ENCODE measurements at regions not wholly inside any gene's neighbourhood (a gene's known extent, or its start where the extent isn't known, plus 50 kb on each side); places are given as distances from the start of the nearest gene placed in this dataset.

GRCh38 chr2:14284244-14284643 is 348.3 kb upstream of the LRATD1 start:
- no peaks in the 10 kb centered on the region for H3K9me3 Mint-ChIP-seq
- Histone ChIP-seq H3K9me3 (ENCODE audit: low read depth) (no peaks in the 10 kb centered on the region), H3K4me2 (no peak overlapping the region), H3K79me2 (ENCODE audit: low read depth) (no peaks in the 10 kb centered on the region), H3K4me3 (no peak overlapping the region), H3K27me3 (no peaks in the 10 kb centered on the region), H3K4me1 (no peaks in the 10 kb centered on the region), H3K9ac (no peak overlapping the region), H4K20me1 (ENCODE audit: low read depth) (no peaks in the 10 kb centered on the region), H3K27ac (no peak overlapping the region), H2AFZ (replicated peaks) (no peak overlapping the region), H3K36me3 (no peaks in the 10 kb centered on the region), H3F3A (ENCODE audit: low read depth) (no peaks in the 10 kb centered on the region)
- peaks cover 2% of the 10 kb centered on the region for H3K27me3 Mint-ChIP-seq (ENCODE audit: insufficient read depth, low read depth)
- H3K4me1 Mint-ChIP-seq = no peaks in the 10 kb centered on the region
- TF ChIP-seq EZH2 (IDR thresholded peaks at IDR 0.05) = no peak
- no peak for TF ChIP-seq CTCF (IDR thresholded peaks at IDR 0.05)
- TF ChIP-seq EZH2phosphoT487 (IDR thresholded peaks at IDR 0.05) = no peak
- no peak overlapping the region for H3K27ac Mint-ChIP-seq
- H3K4me3 Mint-ChIP-seq = no peak overlapping the region
- DNase-seq (ENCODE audit: low spot score) = no peak
- no peaks in the 10 kb centered on the region for H3K36me3 Mint-ChIP-seq

- no peaks in the 10 kb centered on the region for H3K27me3 ChIP-seq
- no peaks in the 10 kb centered on the region for H3K4me1 Mint-ChIP-seq
- H4K20me1 ChIP-seq (ENCODE audit: low read depth) = no peaks in the 10 kb centered on the region
- no peaks in the 10 kb centered on the region for H3K9me3 ChIP-seq (ENCODE audit: low read depth)
- no peaks in the 10 kb centered on the region for H3K9me3 Mint-ChIP-seq
- H3F3A ChIP-seq (ENCODE audit: low read depth) = no peaks in the 10 kb centered on the region
- H3K27ac Mint-ChIP-seq = no peak overlapping the region
- H3K4me1 ChIP-seq = no peaks in the 10 kb centered on the region
- no peaks in the 10 kb centered on the region for H3K36me3 Mint-ChIP-seq
- no peak overlapping the region for H2AFZ ChIP-seq (replicated peaks)
- no peak overlapping the region for H3K4me3 Mint-ChIP-seq
- H3K4me3 ChIP-seq = no peak overlapping the region
- no peak overlapping the region for H3K27ac ChIP-seq
- no peak for DNase-seq (ENCODE audit: low spot score)
- H3K36me3 ChIP-seq = no peaks in the 10 kb centered on the region
- H3K4me2 ChIP-seq = no peak overlapping the region
- peaks cover 2% of the 10 kb centered on the region for H3K27me3 Mint-ChIP-seq (ENCODE audit: insufficient read depth, low read depth)
- no peaks in the 10 kb centered on the region for H3K79me2 ChIP-seq (ENCODE audit: low read depth)
- TF ChIP-seq EZH2 (IDR thresholded peaks at IDR 0.05) = no peak
- TF ChIP-seq CTCF (IDR thresholded peaks at IDR 0.05) = no peak
- TF ChIP-seq EZH2phosphoT487 (IDR thresholded peaks at IDR 0.05) = no peak
- no peak overlapping the region for H3K9ac ChIP-seq
These were observed 346.7 kb upstream of the LRATD1 start for GRCh38 chr2:14285812-14286211.

- Histone ChIP-seq H3F3A (ENCODE audit: low read depth) (no peaks in the 10 kb centered on the region), H3K4me2 (no peak overlapping the region), H3K79me2 (ENCODE audit: low read depth) (no peaks in the 10 kb centered on the region), H3K27me3 (no peaks in the 10 kb centered on the region), H3K36me3 (no peaks in the 10 kb centered on the region), H3K9ac (no peak overlapping the region), H4K20me1 (ENCODE audit: low read depth) (no peaks in the 10 kb centered on the region), H3K4me1 (no peaks in the 10 kb centered on the region), H3K4me3 (no peak overlapping the region), H3K9me3 (ENCODE audit: low read depth) (no peaks in the 10 kb centered on the region), H3K27ac (no peak overlapping the region), H2AFZ (replicated peaks) (no peak overlapping the region)
- H3K4me1 Mint-ChIP-seq = peaks cover 6% of the 10 kb centered on the region
- no peaks in the 10 kb centered on the region for H3K36me3 Mint-ChIP-seq
- no peak for DNase-seq (ENCODE audit: low spot score)
- peaks cover 2% of the 10 kb centered on the region for H3K27me3 Mint-ChIP-seq (ENCODE audit: insufficient read depth, low read depth)
- TF ChIP-seq CTCF (IDR thresholded peaks at IDR 0.05) (no peak), EZH2phosphoT487 (IDR thresholded peaks at IDR 0.05) (no peak), EZH2 (IDR thresholded peaks at IDR 0.05) (no peak)
- no peak overlapping the region for H3K27ac Mint-ChIP-seq
- no peak overlapping the region for H3K4me3 Mint-ChIP-seq
- no peaks in the 10 kb centered on the region for H3K9me3 Mint-ChIP-seq
These were observed 344.5 kb upstream of the LRATD1 start for GRCh38 chr2:14288016-14288415.

- Histone ChIP-seq H3K27me3 (no peaks in the 10 kb centered on the region), H2AFZ (replicated peaks) (no peak overlapping the region), H4K20me1 (ENCODE audit: low read depth) (no peaks in the 10 kb centered on the region), H3K4me1 (no peaks in the 10 kb centered on the region), H3K4me3 (no peak overlapping the region), H3K79me2 (ENCODE audit: low read depth) (no peaks in the 10 kb centered on the region), H3K9ac (no peak overlapping the region), H3K27ac (no peak overlapping the region), H3F3A (ENCODE audit: low read depth) (no peaks in the 10 kb centered on the region), H3K36me3 (no peaks in the 10 kb centered on the region), H3K4me2 (no peak overlapping the region), H3K9me3 (ENCODE audit: low read depth) (no peaks in the 10 kb centered on the region)
- no peak for TF ChIP-seq CTCF (IDR thresholded peaks at IDR 0.05)
- TF ChIP-seq EZH2phosphoT487 (IDR thresholded peaks at IDR 0.05) = no peak
- no peak for TF ChIP-seq EZH2 (IDR thresholded peaks at IDR 0.05)
- Mint-ChIP-seq H3K4me3 (no peak overlapping the region), H3K27ac (no peak overlapping the region), H3K4me1 (peaks cover 12% of the 10 kb centered on the region), H3K9me3 (no peaks in the 10 kb centered on the region), H3K36me3 (no peaks in the 10 kb centered on the region), H3K27me3 (ENCODE audit: insufficient read depth, low read depth) (no peaks in the 10 kb centered on the region)
- DNase-seq (ENCODE audit: low spot score) = no peak
These were observed 339.6 kb upstream of the LRATD1 start for GRCh38 chr2:14292964-14293363.
